ENCODE measurements at regions not wholly inside any gene's neighbourhood (a gene's known extent, or its start where the extent isn't known, plus 50 kb on each side); places are given as distances from the start of the nearest gene placed in this dataset.

DNA sequence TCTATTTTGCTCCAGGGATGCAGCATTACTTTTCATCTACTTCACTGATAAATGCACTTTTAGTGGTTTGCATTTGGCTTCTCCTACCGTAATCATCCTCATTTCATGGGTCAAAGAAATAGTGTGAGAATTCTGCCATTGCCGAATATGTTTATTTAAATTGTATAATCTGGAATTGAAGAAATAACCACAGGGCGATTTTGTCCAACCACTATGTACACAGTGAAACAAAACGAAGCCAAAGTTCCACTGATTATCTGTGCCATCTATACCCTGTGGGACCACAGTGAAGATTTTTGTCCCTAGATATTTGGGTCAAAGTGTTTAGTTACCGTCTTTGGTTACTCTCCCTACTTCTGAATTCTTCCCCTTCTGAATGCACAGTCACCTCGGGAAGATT lies 888.6 kb upstream of the NRXN1 start:
- peaks cover 0 to 4% of the 10 kb centered on the region in 2 donors for H3K9me3 ChIP-seq (replicated peaks in 1 of 2; ENCODE audit: control insufficient read depth in 2 of 2, insufficient read depth in 1 of 2, low read depth in 1 of 2, low read length in 2 of 2)
- no peak overlapping the region for H4K8ac ChIP-seq (ENCODE audit: low read depth, low read length)
- H3K4ac ChIP-seq (ENCODE audit: low read length): no peak overlapping the region
- no peak overlapping the region for H2BK12ac ChIP-seq (ENCODE audit: low read length)
- no peak overlapping the region for H2BK5ac ChIP-seq (ENCODE audit: low read length)
- H3K9ac ChIP-seq (ENCODE audit: low read depth, low read length, poor library complexity): no peak overlapping the region
- H3K27me3 ChIP-seq (ENCODE audit: control insufficient read depth in 3 of 3, insufficient read depth in 3 of 3, low read depth in 1 of 3, low read length in 3 of 3): no peaks in the 10 kb centered on the region
- no peak overlapping the region for H3K4me2 ChIP-seq (ENCODE audit: insufficient read depth, low read length, poor library complexity, severe bottlenecking)
- no peak overlapping the region for H2BK15ac ChIP-seq (ENCODE audit: low read length)
- no peak overlapping the region for H3K14ac ChIP-seq (ENCODE audit: low read length)
- H3K79me1 ChIP-seq (ENCODE audit: low read depth, low read length): no peaks in the 10 kb centered on the region
- H3K4me1 ChIP-seq (ENCODE audit: control insufficient read depth in 2 of 2, insufficient read depth in 1 of 2, low read depth in 1 of 2, low read length in 2 of 2): no peaks in the 10 kb centered on the region
- H2AK5ac ChIP-seq (ENCODE audit: low read depth, low read length): no peak overlapping the region
- no peak overlapping the region for H2BK120ac ChIP-seq (ENCODE audit: low read depth, low read length)
- no peak overlapping the region for H3K27ac ChIP-seq (replicated peaks; ENCODE audit: low read length)
- H3K18ac ChIP-seq (ENCODE audit: low read length): no peak overlapping the region
- no peaks in the 10 kb centered on the region for H3K36me3 ChIP-seq (replicated peaks in 1 of 2; ENCODE audit: control insufficient read depth in 2 of 2, insufficient read depth in 2 of 2, low read length in 2 of 2)
- no peak overlapping the region for H4K91ac ChIP-seq (ENCODE audit: low read depth, low read length, poor library complexity)
- no peak overlapping the region for H3K23ac ChIP-seq (ENCODE audit: low read depth, low read length, poor library complexity)
- whole genome bisulfite sequencing, 2 donors (ENCODE audit: extremely low coverage in 2 of 2, insufficient read length in 2 of 2, insufficient replicate concordance in 1 of 2): no CpG with 5 or more reads among the region's 6 CpGs
- no peak overlapping the region for H2AFZ ChIP-seq (ENCODE audit: low read length)
- no peak overlapping the region for H3K4me3 ChIP-seq (ENCODE audit: low read length in 2 of 2)
- no peak for DNase-seq (ENCODE audit: low spot score)

DNA sequence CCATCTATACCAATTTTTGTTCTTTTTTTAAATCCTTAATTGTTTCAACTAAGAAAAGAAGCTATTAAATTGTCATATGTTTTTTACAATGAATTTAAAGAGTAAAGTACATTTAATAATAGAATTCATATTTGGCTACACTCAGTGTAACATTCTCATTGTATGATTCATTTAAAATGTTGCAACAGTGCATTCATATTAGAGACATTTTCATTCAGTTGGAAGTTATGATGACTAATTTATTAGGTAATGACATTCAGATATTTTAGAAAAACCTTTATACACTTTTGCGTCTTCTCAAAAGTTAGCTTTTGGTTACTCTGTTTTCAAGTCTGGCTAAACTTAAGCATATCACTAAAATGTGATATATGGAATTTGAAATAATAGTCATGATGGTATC lies 887.5 kb upstream of the NRXN1 start:
- no peak overlapping the region for H2BK15ac ChIP-seq (ENCODE audit: low read length)
- no peak overlapping the region for H3K4ac ChIP-seq (ENCODE audit: low read length)
- no peak overlapping the region for H3K18ac ChIP-seq (ENCODE audit: low read length)
- no peak overlapping the region for H3K4me3 ChIP-seq (ENCODE audit: low read length in 2 of 2)
- no peak overlapping the region for H2AK5ac ChIP-seq (ENCODE audit: low read depth, low read length)
- no peak overlapping the region for H4K91ac ChIP-seq (ENCODE audit: low read depth, low read length, poor library complexity)
- no peak overlapping the region for H3K9ac ChIP-seq (ENCODE audit: low read depth, low read length, poor library complexity)
- no peaks in the 10 kb centered on the region for H3K79me1 ChIP-seq (ENCODE audit: low read depth, low read length)
- no peaks in the 10 kb centered on the region for H3K4me1 ChIP-seq (ENCODE audit: control insufficient read depth in 2 of 2, insufficient read depth in 1 of 2, low read depth in 1 of 2, low read length in 2 of 2)
- H2BK120ac ChIP-seq (ENCODE audit: low read depth, low read length): no peak overlapping the region
- H2AFZ ChIP-seq (ENCODE audit: low read length): no peak overlapping the region
- no peak overlapping the region for H3K23ac ChIP-seq (ENCODE audit: low read depth, low read length, poor library complexity)
- no peaks in the 10 kb centered on the region for H3K27me3 ChIP-seq (ENCODE audit: control insufficient read depth in 3 of 3, insufficient read depth in 3 of 3, low read depth in 1 of 3, low read length in 3 of 3)
- H2BK12ac ChIP-seq (ENCODE audit: low read length): no peak overlapping the region
- WGBS, 2 donors (ENCODE audit: extremely low coverage in 2 of 2, insufficient read length in 2 of 2, insufficient replicate concordance in 1 of 2): no CpG with 5 or more reads among the region's 1 CpG
- H2BK5ac ChIP-seq (ENCODE audit: low read length): no peak overlapping the region
- no peak for DNase-seq (ENCODE audit: low spot score)
- no peak overlapping the region for H4K8ac ChIP-seq (ENCODE audit: low read depth, low read length)
- no peak overlapping the region for H3K4me2 ChIP-seq (ENCODE audit: insufficient read depth, low read length, poor library complexity, severe bottlenecking)
- H3K14ac ChIP-seq (ENCODE audit: low read length): no peak overlapping the region
- H3K9me3 ChIP-seq (replicated peaks in 1 of 2; ENCODE audit: control insufficient read depth in 2 of 2, insufficient read depth in 1 of 2, low read depth in 1 of 2, low read length in 2 of 2): peaks cover 0 to 4% of the 10 kb centered on the region in 2 donors
- no peak overlapping the region for H3K27ac ChIP-seq (replicated peaks; ENCODE audit: low read length)
- no peaks in the 10 kb centered on the region for H3K36me3 ChIP-seq (replicated peaks in 1 of 2; ENCODE audit: control insufficient read depth in 2 of 2, insufficient read depth in 2 of 2, low read length in 2 of 2)

DNA sequence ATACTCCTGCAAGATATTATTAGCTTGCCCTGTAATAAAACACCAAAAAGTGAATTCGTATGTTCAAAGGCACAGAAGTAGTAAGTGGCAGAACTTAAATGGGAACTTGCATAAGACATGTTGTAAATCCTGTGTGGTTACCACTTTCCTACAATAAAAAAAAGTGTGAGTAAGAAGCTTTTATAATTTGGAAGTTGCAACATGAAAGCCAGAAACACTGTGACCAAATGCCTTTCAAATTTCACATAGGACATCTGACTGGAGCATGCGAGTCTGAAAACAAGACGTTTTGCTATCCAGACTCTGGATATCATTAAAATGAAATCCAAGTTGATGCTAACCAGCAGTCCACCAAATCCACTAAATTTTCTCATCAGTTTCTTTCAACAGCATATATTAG lies 886.2 kb upstream of the NRXN1 start:
- Histone ChIP-seq H4K91ac (ENCODE audit: low read depth, low read length, poor library complexity) (no peak overlapping the region), H3K14ac (ENCODE audit: low read length) (no peak overlapping the region), H2AK5ac (ENCODE audit: low read depth, low read length) (no peak overlapping the region), H3K4me3 (ENCODE audit: low read length in 2 of 2) (no peak overlapping the region), H3K9ac (ENCODE audit: low read depth, low read length, poor library complexity) (no peak overlapping the region), H3K79me1 (ENCODE audit: low read depth, low read length) (no peaks in the 10 kb centered on the region), H3K27ac (replicated peaks; ENCODE audit: low read length) (no peak overlapping the region), H3K9me3 (replicated peaks in 1 of 2; ENCODE audit: control insufficient read depth in 2 of 2, insufficient read depth in 1 of 2, low read depth in 1 of 2, low read length in 2 of 2) (no peaks in the 10 kb centered on the region), H3K27me3 (ENCODE audit: control insufficient read depth in 3 of 3, insufficient read depth in 3 of 3, low read depth in 1 of 3, low read length in 3 of 3) (no peaks in the 10 kb centered on the region), H3K4ac (ENCODE audit: low read length) (no peak overlapping the region), H2BK5ac (ENCODE audit: low read length) (no peak overlapping the region), H3K18ac (ENCODE audit: low read length) (no peak overlapping the region), H4K8ac (ENCODE audit: low read depth, low read length) (no peak overlapping the region), H2BK15ac (ENCODE audit: low read length) (no peak overlapping the region), H3K23ac (ENCODE audit: low read depth, low read length, poor library complexity) (no peak overlapping the region), H3K4me2 (ENCODE audit: insufficient read depth, low read length, poor library complexity, severe bottlenecking) (no peak overlapping the region), H2BK120ac (ENCODE audit: low read depth, low read length) (no peak overlapping the region), H2BK12ac (ENCODE audit: low read length) (no peak overlapping the region), H2AFZ (ENCODE audit: low read length) (no peak overlapping the region), H3K4me1 (ENCODE audit: control insufficient read depth in 2 of 2, insufficient read depth in 1 of 2, low read depth in 1 of 2, low read length in 2 of 2) (no peaks in the 10 kb centered on the region), H3K36me3 (replicated peaks in 1 of 2; ENCODE audit: control insufficient read depth in 2 of 2, insufficient read depth in 2 of 2, low read length in 2 of 2) (no peaks in the 10 kb centered on the region)
- no CpG with 5 or more reads among the region's 3 CpGs for WGBS, 2 donors (ENCODE audit: extremely low coverage in 2 of 2, insufficient read length in 2 of 2, insufficient replicate concordance in 1 of 2)
- DNase-seq (ENCODE audit: low spot score): no peak

DNA sequence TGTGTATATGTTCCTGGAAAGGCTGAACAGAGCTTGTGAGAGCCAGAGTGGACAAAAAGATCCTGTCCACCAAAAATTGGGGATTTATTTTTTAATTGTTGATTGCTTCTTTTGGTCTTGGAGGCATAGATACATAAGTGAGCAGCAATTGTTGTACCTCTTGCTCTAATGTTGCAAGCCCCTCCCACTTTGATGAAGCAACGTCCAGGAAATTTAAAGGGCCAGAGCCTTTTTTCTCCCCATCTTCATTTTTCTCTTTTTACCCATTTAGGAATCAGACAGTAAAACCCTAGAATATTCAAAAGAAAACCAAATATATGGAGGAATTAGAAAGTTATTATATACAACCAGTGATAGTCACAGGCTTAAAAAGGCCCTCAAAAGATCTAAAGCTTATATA lies 871.8 kb upstream of the NRXN1 start:
- H3K9me3 ChIP-seq (replicated peaks in 1 of 2; ENCODE audit: control insufficient read depth in 2 of 2, insufficient read depth in 1 of 2, low read depth in 1 of 2, low read length in 2 of 2): peaks cover 0 to 3% of the 10 kb centered on the region in 2 donors
- no peak overlapping the region for H3K27ac ChIP-seq (replicated peaks; ENCODE audit: low read length)
- no peak overlapping the region for H3K18ac ChIP-seq (ENCODE audit: low read length)
- no peak overlapping the region for H3K4me2 ChIP-seq (ENCODE audit: insufficient read depth, low read length, poor library complexity, severe bottlenecking)
- H3K23ac ChIP-seq (ENCODE audit: low read depth, low read length, poor library complexity): no peak overlapping the region
- no peaks in the 10 kb centered on the region for H3K27me3 ChIP-seq (ENCODE audit: control insufficient read depth in 3 of 3, insufficient read depth in 3 of 3, low read depth in 1 of 3, low read length in 3 of 3)
- no peak overlapping the region for H2BK120ac ChIP-seq (ENCODE audit: low read depth, low read length)
- H2BK15ac ChIP-seq (ENCODE audit: low read length): no peak overlapping the region
- peak overlapping the region; percentile 17 for H2AFZ ChIP-seq (ENCODE audit: low read length)
- no peaks in the 10 kb centered on the region for H3K79me1 ChIP-seq (ENCODE audit: low read depth, low read length)
- H3K4ac ChIP-seq (ENCODE audit: low read length): no peak overlapping the region
- H2AK5ac ChIP-seq (ENCODE audit: low read depth, low read length): no peak overlapping the region
- DNase-seq (ENCODE audit: low spot score): no peak
- H3K14ac ChIP-seq (ENCODE audit: low read length): no peak overlapping the region
- H2BK5ac ChIP-seq (ENCODE audit: low read length): no peak overlapping the region
- H3K9ac ChIP-seq (ENCODE audit: low read depth, low read length, poor library complexity): no peak overlapping the region
- no peak overlapping the region for H2BK12ac ChIP-seq (ENCODE audit: low read length)
- H3K36me3 ChIP-seq (replicated peaks in 1 of 2; ENCODE audit: control insufficient read depth in 2 of 2, insufficient read depth in 2 of 2, low read length in 2 of 2): no peaks in the 10 kb centered on the region
- H3K4me1 ChIP-seq (ENCODE audit: control insufficient read depth in 2 of 2, insufficient read depth in 1 of 2, low read depth in 1 of 2, low read length in 2 of 2): no peaks in the 10 kb centered on the region
- no peak overlapping the region for H3K4me3 ChIP-seq (ENCODE audit: low read length in 2 of 2)
- no peak overlapping the region for H4K91ac ChIP-seq (ENCODE audit: low read depth, low read length, poor library complexity)
- no CpG with 5 or more reads among the region's 1 CpG for WGBS, 2 donors (ENCODE audit: extremely low coverage in 2 of 2, insufficient read length in 2 of 2, insufficient replicate concordance in 1 of 2)
- H4K8ac ChIP-seq (ENCODE audit: low read depth, low read length): no peak overlapping the region

All from neuronal stem cell (in vitro differentiated cells).